ENCODE measurements at regions not wholly inside any gene's neighbourhood (a gene's known extent, or its start where the extent isn't known, plus 50 kb on each side); places are given as distances from the start of the nearest gene placed in this dataset.

- TF ChIP-seq ZNF24 (IDR thresholded peaks at IDR 0.05) (no peak), CTCF (IDR thresholded peaks at IDR 0.05 in 2 of 3, conservative IDR thresholded peaks at IDR 0.05 in 1 of 3; ENCODE audit: control insufficient read depth in 2 of 3, extremely low read depth in 1 of 3, insufficient read depth in 1 of 3, low read depth in 3 of 3, low read length in 3 of 3) (no peak), NFIC (IDR thresholded peaks at IDR 0.05; ENCODE audit: low read depth, low read length) (no peak), SIN3A (IDR thresholded peaks at IDR 0.05; ENCODE audit: low read depth, low read length) (no peak), RELA (IDR thresholded peaks at IDR 0.05; ENCODE audit: borderline replicate concordance, partially characterized antibody) (no peak), PAX8 (IDR thresholded peaks at IDR 0.05) (no peak), CEBPZ (IDR thresholded peaks at IDR 0.05; ENCODE audit: low read depth, low read length) (no peak)
Measured at GRCh38 chr20:6715401-6715941, 52.0 kb upstream of the BMP2 start.

All from GM12878 (cell line).